ENCODE measurements at regions not wholly inside any gene's neighbourhood (a gene's known extent, or its start where the extent isn't known, plus 50 kb on each side); places are given as distances from the start of the nearest gene placed in this dataset.

DNA sequence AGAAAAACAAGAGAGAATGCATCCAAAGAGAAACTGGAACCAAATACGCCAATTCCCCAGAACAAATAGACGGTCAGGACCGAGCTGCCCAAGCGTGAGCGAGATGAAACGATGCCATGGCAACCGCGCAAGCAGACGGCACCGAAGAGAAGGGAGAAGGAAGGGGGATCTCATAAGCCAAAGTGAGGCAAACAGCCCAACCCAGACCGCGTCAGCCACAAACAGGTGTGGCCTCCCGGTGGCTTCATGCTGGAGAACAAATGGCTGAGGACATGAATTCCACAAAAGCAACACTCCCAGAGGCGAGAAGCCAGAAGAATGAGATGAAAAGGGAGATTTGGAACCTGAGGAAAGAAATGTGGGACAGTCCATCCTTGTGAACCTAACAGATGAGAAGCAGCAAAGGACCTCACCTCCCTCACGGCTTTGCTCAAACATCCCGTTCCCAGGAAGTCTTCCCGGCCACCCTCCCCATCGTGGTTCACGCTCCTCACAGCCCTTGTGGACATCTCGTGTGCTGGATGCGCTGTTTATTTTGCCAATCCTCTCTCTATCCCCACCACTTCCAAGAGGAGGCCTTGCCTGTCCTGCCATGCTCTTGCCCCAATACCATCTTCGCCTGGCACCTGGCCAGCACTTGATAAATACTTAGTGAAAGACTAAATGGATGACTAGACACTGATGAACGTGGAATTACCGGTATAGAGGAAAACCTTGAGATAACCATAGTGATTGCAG lies 89.1 kb upstream of the RTL6 start:
- ATAC-seq (replicated peaks) (peak; percentile 19 to 58), DNase-seq (no peak)
- Mint-ChIP-seq H3K27ac (no peak overlapping the region), H3K27me3 (peaks cover 35 to 59% of the 10 kb centered on the region in 2 donors), H3K4me1 (peaks cover 0 to 2% of the 10 kb centered on the region in 2 donors), H3K9me3 (peaks cover 0 to 4% of the 10 kb centered on the region in 2 donors), H3K4me3 (no peak overlapping the region), H3K36me3 (no peaks in the 10 kb centered on the region)

DNA sequence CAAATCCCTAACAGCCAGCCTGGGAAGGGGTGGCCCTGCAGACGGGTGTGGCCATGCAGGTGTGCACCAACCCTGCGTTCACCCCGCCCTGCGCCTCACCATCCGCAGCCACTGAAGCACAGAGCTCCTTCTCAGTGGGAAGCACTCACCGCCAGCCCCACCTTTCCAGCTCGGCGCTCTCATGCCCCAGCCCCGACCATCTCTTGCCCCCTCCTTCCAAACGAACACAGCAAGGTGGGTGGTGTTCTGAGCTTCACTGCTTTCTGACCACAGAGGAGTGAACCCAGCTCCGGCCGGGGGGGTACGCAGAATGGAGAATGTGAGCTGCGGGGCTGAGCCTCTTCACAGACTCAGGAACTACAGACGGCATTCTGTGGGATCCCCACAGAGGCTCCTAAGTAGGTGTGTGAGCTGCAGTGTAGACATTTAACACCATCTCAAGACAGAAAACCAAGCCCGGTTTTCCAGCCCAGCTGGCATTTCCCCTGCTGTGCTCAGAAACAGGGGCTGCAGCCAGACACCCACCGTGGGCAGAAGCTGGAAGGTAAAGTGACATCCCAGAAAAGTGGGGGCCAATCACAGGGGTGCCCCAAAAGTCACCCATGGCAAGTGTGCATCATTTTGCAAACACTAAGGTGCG lies 88.4 kb upstream of the RTL6 start:
- no peak for ATAC-seq (replicated peaks)
- Mint-ChIP-seq H3K4me1 (peaks cover 0 to 2% of the 10 kb centered on the region in 2 donors), H3K9me3 (peaks cover 0 to 4% of the 10 kb centered on the region in 2 donors), H3K36me3 (no peaks in the 10 kb centered on the region), H3K27ac (no peak overlapping the region), H3K4me3 (no peak overlapping the region), H3K27me3 (peaks cover 35 to 52% of the 10 kb centered on the region in 2 donors)
- DNase-seq = no peak

DNA sequence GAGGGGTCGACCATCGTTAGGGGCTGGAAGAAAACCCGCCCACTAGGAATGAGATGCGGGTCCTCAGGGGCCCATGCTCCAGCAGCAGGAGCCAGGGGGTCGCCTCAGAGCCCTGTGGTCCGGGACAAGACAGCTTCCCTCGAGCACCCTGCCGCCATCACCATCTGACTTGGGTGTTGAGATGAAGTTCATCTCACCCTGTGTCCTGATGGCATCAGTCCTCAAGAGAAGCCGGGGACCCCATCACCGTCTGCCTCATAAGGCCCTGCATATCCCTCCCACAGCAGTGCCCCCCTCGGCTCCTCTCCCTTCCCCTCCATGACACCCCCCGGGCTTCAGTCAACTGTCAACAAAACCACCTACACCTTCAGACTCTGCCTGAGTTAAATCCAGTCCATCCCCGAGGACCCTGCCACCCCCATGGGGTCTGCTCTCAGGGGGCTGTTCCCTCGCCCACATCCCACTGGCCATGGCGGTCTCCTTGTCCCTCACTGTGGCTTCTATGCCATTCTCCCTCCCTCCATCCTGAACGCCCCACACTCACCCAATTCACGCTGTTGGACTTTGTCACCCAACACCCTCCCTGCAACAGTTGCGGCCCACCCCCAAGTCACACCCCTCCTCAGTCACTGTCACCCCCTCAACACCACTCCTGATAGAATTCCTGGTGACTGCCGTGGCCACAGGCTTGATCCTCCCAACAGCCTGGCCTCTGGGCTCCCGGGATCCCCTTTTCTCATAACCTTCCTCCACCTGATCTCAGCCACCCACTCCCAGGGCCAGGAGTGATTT lies 87.7 kb upstream of the RTL6 start:
- ATAC-seq (replicated peaks) = no peak
- no peak overlapping the region for H3K4me3 Mint-ChIP-seq
- DNase-seq = no peak
- peaks cover 35 to 51% of the 10 kb centered on the region in 2 donors for H3K27me3 Mint-ChIP-seq
- peaks cover 0 to 2% of the 10 kb centered on the region in 2 donors for H3K4me1 Mint-ChIP-seq
- no peaks in the 10 kb centered on the region for H3K36me3 Mint-ChIP-seq
- H3K9me3 Mint-ChIP-seq = peaks cover 0 to 4% of the 10 kb centered on the region in 2 donors
- no peak overlapping the region for H3K27ac Mint-ChIP-seq

DNA sequence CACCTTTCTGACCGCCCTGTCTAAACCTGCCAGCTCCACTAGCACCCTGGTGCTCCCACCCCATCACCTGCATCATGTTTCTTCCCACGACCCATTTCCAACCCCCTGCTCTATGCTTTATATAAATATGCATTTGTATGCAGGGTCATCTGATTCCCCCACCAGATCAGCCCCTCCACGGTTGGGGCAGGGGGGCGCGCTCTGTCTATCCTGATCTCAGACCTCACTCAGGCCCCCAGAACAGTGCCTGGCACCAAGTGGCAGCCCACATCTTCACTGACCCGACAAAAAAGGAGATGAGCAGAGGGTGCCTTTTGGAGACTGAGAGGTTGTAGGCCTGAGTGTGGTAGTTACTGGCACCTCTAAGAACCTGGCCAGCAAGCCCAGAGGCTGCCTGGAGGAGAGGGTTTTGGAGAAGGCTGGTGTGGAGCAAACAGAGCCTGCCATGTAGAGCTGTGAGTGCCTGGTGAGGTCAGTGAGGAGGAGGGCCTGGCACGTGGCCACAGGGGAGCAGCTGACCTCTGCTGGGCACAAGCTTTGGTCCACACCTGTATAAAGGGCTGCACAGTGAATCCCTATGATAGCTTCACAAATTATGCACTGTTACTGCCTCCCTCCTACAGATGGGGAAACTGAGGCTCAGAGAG lies 86.3 kb upstream of the RTL6 start:
- ATAC-seq (replicated peaks) (no peak), DNase-seq (no peak)
- H3K27ac Mint-ChIP-seq = no peak overlapping the region
- peaks cover 34 to 49% of the 10 kb centered on the region in 2 donors for H3K27me3 Mint-ChIP-seq
- H3K9me3 Mint-ChIP-seq = peaks cover 0 to 2% of the 10 kb centered on the region in 2 donors
- no peak overlapping the region for H3K4me3 Mint-ChIP-seq
- H3K4me1 Mint-ChIP-seq = peaks cover 0 to 2% of the 10 kb centered on the region in 2 donors
- no peaks in the 10 kb centered on the region for H3K36me3 Mint-ChIP-seq

DNA sequence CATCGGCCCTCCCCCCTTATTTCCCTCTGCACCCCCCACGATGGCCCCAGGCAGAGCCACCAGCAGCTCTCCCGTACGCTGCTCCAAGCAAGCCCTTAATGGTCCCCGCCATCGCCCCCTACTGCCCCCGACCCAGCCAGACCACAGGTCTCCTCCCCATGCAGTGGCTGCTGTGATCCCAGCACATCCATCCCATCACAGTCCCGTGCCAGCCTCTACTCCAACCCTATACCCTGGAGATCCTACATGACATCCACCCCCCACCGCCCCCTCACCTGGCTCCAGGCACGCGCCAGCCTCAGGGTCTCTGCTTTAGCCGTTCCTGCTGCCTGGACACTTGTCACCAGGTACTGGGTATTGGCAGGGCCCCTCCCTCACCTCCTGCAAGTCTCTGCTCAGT lies 85.8 kb upstream of the RTL6 start:
- Mint-ChIP-seq H3K27ac (no peak overlapping the region), H3K4me1 (peaks cover 0 to 2% of the 10 kb centered on the region in 2 donors), H3K9me3 (no peaks in the 10 kb centered on the region), H3K36me3 (no peaks in the 10 kb centered on the region), H3K4me3 (no peak overlapping the region), H3K27me3 (peaks cover 34 to 50% of the 10 kb centered on the region in 2 donors)
- ATAC-seq (replicated peaks) (no peak), DNase-seq (no peak)

DNA sequence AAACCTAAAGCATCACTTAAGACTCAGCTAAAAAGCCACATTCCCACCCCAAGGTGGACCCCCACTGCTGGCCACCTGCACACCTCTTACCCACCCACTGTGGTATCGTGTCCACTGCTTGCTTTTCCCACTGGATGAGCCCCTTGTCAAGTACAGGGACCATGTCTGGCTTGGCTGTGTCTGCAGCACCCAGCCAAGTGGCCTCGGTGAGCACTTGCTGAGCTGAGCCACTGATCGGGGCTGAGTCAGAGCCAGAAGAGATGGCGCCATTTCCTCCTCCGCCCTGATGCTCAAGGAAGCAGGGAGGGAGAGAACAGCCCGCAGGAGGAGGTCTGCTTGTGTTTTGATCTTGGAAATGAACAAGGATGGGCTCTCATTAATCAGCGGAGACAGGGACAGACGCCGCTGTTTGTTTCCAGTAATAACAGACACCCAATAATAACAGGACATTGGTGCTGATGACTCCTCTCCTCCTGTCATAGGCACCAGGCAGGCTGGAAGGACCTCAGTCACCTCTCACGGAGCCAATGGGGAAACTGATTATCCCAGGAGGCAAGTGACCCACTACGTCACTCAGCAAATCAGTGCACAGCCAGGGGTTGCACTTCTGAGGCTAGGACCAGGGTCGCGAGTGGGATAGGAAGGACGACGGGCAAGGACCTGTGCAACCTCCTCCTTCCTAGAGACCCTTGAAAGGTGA lies 85.2 kb upstream of the RTL6 start:
- H3K27ac Mint-ChIP-seq = no peak overlapping the region
- DNase-seq (no peak), ATAC-seq (replicated peaks) (no peak)
- H3K4me1 Mint-ChIP-seq = peaks cover 0 to 2% of the 10 kb centered on the region in 2 donors
- H3K36me3 Mint-ChIP-seq = no peaks in the 10 kb centered on the region
- no peaks in the 10 kb centered on the region for H3K9me3 Mint-ChIP-seq
- peaks cover 37 to 53% of the 10 kb centered on the region in 2 donors for H3K27me3 Mint-ChIP-seq
- no peak overlapping the region for H3K4me3 Mint-ChIP-seq

DNA sequence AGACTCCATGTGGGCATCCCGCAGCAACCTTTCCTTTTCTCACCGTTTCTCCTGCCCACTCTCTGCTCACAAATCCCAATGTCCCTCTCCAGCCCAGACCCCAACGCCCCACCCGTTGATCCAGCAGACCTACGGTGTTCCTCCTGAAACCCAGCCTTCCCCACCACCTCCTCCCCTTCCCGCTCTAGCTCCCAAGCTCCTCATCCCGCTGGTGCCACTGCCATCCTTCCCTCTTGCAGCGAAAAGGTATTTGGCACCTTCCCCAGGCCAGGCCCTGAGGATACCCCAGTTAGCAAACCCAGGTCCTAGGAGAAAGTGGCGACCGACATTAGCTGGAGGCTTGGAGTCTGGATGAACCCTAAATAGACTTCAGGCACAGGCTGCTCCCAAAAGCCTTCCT lies 84.0 kb upstream of the RTL6 start:
- DNase-seq = no peak
- Mint-ChIP-seq H3K4me3 (no peak overlapping the region), H3K36me3 (no peaks in the 10 kb centered on the region), H3K4me1 (peaks cover 0 to 2% of the 10 kb centered on the region in 2 donors), H3K27ac (no peak overlapping the region), H3K27me3 (peaks cover 34 to 51% of the 10 kb centered on the region in 2 donors), H3K9me3 (no peaks in the 10 kb centered on the region)
- ATAC-seq (replicated peaks) = no peak

DNA sequence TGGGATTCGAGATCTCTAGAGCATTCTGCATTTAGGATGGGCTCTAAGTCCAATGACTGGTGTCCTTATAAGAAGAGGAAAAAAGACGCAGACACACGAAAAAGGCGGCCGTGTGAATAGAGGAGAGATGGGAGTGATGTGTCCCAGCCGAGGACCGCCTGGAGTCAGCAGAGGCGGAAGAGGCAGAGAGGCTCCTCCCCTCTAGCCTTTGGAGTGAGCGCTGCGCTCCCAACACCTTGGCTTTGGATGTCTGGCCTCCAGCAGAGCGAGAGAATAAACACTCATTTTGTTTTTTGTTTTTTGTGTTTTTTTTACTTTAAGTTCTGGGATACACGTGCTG lies 83.0 kb upstream of the RTL6 start:
- H3K36me3 Mint-ChIP-seq = no peaks in the 10 kb centered on the region
- ATAC-seq (replicated peaks) (no peak), DNase-seq (no peak)
- H3K9me3 Mint-ChIP-seq = no peaks in the 10 kb centered on the region
- no peak overlapping the region for H3K27ac Mint-ChIP-seq
- no peak overlapping the region for H3K4me3 Mint-ChIP-seq
- peaks cover 31 to 51% of the 10 kb centered on the region in 2 donors for H3K27me3 Mint-ChIP-seq
- H3K4me1 Mint-ChIP-seq = peaks cover 0 to 2% of the 10 kb centered on the region in 2 donors

DNA sequence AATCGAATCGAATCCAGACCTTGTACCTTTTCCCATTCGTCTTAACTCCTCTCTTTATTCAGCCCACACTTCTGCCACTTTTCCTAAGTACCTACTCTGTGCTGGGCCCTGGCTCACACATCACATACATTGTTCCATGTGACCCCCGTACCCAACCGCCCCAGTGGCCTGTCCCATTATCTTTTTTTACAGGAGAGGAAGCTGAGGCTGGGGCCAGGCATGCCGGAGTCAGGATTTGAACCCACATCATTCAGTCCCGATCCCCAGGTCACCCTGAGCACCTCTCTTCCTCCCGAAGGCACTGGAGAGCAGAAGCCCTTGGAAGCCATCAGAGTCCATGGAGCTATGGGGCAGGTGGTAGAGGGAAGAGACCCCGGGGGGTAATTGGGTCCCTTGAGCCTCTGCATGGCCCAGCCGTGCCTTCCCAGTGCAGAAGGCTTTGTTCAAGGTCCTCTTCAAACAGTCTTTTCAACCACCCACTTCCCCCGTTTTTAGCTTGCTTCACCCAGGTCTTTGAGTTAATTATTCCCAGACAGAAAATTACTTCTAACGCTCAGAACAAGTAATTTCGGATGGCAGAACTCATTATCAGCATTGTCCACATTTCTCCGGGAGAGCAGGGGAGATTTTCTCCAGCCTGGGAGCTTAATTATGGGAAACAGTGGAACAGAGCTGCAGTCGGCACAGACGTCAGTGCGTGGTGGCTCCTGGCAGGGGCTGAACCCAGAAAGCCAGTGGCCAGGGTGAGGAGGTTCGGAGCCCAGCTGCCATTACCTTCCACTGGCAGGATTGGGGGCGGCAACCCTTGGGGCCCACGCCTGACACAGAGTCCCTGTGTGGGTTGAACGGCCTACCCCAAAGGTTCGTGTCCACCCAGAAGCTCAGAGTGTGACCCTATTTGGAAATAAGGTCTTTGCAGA lies 82.4 kb upstream of the RTL6 start:
- H3K4me1 Mint-ChIP-seq = peaks cover 0 to 2% of the 10 kb centered on the region in 2 donors
- H3K27ac Mint-ChIP-seq = no peak overlapping the region
- H3K4me3 Mint-ChIP-seq = no peak overlapping the region
- DNase-seq (no peak), ATAC-seq (replicated peaks) (no peak)
- H3K9me3 Mint-ChIP-seq = no peaks in the 10 kb centered on the region
- H3K36me3 Mint-ChIP-seq = no peaks in the 10 kb centered on the region
- peaks cover 31 to 50% of the 10 kb centered on the region in 2 donors for H3K27me3 Mint-ChIP-seq

DNA sequence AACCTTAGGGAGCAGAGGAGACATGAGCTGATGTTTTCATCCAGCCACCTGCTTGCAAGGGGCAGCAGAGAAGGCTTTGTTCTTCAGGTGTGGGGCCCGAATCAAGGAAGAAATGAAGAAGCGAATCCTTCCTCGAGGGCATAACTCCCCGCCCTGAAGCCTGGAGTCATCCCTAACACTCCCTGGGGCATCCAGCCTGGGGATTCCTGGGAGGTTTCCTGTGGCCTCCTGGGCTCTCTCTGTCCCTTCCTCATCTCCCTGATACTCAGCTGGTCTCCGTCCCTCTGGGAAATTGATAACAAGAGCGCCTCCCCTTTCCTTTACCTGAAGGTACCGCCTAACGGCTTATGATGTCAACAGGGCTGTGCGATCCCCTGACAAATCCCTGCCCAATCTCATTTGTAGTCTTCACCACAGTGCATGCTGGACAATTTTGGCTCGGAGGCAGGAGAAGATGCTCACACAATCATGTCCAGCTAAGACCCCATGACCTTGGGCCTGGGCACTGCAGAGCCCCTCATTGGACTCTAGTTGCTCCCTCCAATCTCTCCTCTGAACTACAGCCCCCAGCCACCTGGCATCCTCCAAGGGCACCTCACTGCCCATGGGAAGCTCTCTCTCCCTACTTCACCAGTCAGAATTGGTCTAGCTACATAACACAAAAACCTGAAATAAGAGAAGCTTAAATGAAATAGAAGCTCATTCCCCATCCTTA lies 80.6 kb upstream of the RTL6 start:
- no peak for ATAC-seq (replicated peaks)
- Mint-ChIP-seq H3K36me3 (no peaks in the 10 kb centered on the region), H3K9me3 (no peaks in the 10 kb centered on the region), H3K4me1 (peaks cover 0 to 2% of the 10 kb centered on the region in 2 donors), H3K27ac (no peak overlapping the region), H3K4me3 (no peak overlapping the region), H3K27me3 (peaks cover 30 to 50% of the 10 kb centered on the region in 2 donors)
- DNase-seq = no peak

DNA sequence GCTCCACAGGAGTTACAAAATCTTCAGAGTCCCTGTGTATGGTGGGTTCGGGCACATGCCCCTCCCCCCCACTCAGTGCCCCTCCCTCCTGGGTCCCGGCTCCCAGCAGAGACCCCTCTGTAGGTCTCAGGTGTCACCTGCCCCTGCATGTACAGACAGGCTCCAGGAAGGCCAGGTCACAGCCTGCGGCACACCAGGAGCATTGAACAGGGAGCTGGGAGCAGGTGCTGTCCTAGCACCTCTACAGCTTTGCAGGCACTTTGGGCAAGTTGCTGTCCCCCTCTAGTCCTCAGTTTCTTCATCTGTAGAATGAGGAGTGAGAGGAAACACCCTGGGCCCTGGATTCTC lies 80.1 kb upstream of the RTL6 start:
- no peak overlapping the region for H3K27ac Mint-ChIP-seq
- peaks cover 30 to 47% of the 10 kb centered on the region in 2 donors for H3K27me3 Mint-ChIP-seq
- H3K36me3 Mint-ChIP-seq = no peaks in the 10 kb centered on the region
- no peaks in the 10 kb centered on the region for H3K9me3 Mint-ChIP-seq
- no peak for ATAC-seq (replicated peaks)
- peaks cover 0 to 2% of the 10 kb centered on the region in 2 donors for H3K4me1 Mint-ChIP-seq
- DNase-seq = no peak
- no peak overlapping the region for H3K4me3 Mint-ChIP-seq

DNA sequence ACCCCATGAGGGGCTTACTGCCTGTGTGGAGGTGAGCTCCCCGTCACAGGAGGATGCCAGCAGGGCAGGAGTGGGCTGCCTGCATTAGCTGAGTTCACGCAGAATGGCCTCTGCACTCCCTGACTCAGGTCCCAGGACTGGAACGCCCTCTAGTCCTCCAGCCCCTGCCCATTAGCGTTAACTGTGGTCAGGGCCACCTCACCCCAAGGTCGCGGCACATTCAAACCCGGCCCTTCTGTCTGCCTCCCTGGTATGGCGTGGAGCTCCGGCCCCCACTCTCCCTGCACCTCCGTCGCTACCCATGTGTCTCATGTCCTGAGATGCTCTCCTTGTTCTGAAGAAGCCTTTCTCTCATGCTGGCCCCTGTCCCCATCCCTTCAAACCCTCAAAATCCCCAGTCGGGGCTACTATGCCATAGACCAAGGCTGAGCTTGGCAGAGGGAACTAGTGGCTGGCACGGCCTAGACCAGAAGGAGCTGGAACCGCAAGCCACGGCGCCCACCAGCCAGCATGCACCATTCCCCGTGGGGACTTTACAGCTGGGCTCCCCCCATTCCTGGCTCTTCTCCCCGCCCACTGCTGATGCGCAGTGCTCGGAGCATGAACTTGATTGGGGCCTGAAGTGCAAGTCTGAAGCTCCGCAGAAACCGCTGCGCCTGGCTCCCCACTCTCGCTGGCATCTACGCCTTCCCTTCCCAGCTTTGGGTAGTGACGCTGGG lies 79.5 kb upstream of the RTL6 start:
- H3K9me3 Mint-ChIP-seq = no peaks in the 10 kb centered on the region
- peaks cover 30 to 43% of the 10 kb centered on the region in 2 donors for H3K27me3 Mint-ChIP-seq
- H3K4me3 Mint-ChIP-seq = no peak overlapping the region
- DNase-seq = no peak
- H3K4me1 Mint-ChIP-seq = peaks cover 0 to 2% of the 10 kb centered on the region in 2 donors
- H3K27ac Mint-ChIP-seq = no peak overlapping the region
- ATAC-seq (replicated peaks) = no peak
- no peaks in the 10 kb centered on the region for H3K36me3 Mint-ChIP-seq
